GM11168 (cell line): ENCODE measurements at regions not wholly inside any gene's neighbourhood (a gene's known extent, or its start where the extent isn't known, plus 50 kb on each side); places are given as distances from the start of the nearest gene placed in this dataset.

Experiments
- in situ Hi-C: fragments of 300-500 bp; cut with MboI; formaldehyde crosslinking; loops from one replicate; pipeline ENCODE4 v1.12.0; 2022; ENCODE audit warnings: low sequenced_read_pairs; ENCODE audit not compliant: unreplicated experiment

DNA sequence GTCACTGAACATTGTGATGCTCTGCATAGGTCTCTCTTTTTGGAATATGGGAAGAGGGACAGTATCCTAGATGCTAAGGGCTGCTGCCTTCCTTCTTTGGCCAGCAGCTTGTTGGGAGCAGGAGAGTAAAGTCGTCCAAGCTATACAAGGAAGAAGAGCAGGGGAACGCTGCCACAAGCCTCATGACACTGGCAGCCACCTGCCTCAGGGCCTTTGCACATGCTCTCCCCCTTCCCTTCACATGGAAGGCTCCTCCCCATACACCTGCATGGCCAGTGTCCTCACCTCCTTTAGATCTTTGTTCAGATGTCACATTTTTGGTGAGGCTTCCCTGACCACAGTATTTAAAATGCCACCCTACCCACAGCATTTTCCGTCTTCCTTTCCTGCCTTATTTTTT, 78.1 kb upstream of the CRHR1 start:
- in situ Hi-C loops: no loop called here

DNA sequence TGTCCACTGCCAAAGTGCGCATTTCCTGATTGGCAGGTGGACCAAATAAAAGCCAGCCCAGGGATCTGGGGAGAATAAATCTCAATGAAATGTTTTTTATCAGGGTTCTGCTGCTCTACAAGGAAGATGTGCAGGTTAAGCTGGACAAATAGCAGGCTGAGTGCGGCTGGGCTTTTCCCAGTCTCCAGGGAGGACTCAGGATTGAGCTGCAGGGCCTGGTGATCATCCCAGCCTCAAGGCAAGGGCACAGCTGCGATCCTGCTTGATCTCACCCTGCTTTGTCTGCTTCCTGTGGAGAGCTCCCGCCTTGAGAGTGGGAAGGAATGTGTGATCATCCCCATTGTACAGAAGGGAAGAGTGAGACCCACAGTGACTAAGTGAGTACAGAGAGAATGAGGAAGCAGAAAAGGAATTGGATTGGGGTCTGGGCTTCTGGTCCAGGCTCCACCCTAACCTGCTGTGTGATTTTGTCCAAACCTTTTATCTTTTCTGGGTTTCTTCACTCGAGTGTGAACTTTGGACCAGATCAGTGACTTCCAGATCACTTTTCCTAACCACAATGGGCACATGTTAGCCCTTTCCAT, 75.3 kb upstream of the CRHR1 start:
- in situ Hi-C loops: no loop called here

DNA sequence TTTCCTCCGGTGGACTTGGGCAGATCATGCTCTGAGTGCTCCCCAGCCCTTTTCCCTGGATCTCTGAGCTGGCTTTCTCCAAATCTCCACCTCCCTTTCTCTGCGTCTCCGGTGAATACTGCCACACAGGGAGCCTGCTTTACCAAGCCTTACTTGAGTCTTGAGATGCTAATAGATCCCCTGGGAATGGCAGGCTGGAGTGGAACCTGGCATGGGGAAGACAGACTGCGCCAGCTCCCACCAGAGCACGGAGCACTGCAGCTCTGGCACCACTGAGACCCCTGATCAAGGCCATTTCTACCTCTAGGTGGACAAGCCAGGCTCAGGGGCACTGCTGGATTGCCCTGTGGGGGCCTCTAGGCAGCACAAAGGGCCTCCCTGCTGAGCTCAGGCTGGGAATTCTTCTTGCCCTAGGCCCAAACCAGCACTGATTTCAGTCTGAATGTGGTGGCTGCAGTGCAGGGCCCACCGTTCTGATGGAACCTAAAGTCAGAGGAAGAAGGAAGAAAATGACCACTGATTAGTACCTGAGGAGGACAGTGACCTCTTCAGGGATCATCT, 74.3 kb upstream of the CRHR1 start:
- in situ Hi-C loops: no loop called here

DNA sequence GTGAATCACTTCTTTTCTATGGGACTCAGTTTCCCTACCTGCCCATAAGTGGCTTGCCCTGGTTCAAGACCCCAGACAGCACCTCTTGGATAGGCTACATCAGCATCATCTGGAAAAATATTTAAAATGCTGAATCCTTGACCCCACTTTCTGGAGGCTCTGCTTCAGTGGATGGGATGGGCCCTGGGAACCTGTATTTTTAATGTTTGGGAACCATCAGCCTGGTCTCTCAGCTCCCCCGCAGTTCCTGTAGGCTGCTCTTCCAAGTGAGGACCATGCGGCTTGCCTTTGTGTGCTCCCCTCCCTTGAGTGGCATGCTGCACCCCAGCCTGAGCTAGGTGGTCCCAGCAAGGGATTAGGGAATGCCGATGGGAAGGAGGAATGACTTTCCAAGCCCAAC, 68.3 kb upstream of the CRHR1 start:
- in situ Hi-C loops: no loop called here

DNA sequence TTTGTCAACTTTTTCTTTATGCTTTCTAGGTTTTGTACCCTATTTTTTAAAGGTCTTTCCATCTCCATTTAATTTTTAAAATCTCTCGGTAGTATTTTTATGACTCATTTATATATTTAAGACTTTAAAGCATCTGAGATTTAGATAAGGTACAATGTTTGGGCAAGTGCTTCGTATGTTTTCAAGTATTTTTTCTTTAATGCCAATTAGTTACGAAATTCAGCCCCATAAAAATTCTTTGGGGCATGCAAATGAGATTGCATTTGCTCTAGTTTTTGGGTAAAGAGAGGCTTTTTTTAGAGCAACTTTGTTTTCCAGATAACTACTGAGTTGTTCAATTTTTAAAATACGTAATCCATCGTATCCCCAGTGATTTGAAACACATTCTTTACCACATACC, 65.3 kb upstream of the CRHR1 start:
- in situ Hi-C loops: no loop called here

DNA sequence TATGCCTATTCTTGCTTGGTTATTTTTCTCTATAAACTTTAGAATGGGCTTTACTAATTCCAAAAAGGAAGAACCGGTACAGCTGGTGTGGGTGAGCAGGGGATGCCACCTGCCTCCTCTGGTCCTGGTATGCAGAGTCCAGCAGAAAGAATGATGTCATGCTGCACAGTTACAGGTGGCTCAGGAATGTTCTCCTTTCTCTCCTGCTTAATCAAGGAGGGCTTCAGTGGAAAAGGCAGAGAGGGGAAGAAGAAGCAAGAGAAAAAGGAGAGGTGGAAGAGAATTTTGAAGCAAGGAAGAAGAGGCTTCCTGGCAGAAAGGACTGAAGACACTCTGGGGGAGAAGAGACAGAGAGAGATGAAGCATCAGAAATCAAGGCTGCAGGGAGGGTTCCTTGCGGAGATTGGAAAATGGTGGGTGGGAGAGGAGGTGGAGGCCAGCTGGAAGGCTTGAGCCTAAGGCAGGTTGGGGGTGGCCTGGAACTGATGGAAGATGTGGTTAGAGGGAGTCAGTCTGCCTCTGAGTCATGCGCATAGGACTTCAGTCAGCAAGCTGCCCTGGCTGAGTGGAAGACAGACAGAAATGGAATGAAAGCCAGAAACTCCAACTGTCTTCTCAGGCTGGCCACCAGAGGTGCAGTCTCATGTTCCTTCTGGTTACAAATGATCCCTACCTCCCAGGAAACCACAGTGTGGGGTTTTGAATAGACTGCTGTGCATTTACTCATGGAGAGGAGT, 64.6 kb upstream of the CRHR1 start:
- in situ Hi-C loops: no loop called here

DNA sequence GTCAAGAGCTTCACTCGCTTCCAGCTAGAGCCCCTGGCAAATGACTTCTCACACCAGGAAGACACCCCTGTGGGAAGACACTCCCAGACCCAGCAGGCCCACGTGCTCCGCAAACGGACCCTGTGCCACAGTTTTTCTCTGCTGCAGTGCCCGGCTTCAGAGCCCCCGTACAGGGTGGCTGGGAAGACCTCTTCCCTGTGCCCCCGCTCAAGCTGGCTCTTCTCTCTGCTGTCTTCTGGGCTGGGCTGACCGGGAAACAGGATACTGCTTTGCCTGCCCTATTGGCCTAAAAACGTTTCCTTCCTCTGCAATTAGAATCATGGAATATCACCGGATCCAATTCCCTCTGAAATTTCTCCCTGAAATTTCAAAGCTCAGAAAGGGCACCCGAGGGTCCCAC, 63.7 kb upstream of the CRHR1 start:
- in situ Hi-C loops: no loop called here

DNA sequence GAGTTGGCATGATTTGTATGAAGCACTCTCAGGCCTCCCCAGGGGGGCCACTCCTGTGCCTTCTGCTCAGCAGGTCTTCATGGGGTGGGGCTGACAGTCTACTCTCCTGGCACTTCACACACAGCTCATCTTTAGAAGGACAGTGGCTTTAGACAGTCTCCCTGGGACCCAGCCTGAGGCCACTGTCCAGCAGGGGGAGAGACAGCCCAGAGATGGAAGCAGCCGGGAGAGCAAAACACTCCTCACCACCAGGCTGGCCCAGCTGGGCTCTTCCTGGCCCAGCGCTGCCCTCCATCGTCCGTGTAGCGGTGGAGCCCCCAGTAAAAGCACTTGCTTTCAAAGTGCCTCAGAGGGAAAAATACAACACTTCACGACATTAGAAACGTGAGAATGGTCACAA, 62.0 kb upstream of the CRHR1 start:
- in situ Hi-C loops: no loop called here

DNA sequence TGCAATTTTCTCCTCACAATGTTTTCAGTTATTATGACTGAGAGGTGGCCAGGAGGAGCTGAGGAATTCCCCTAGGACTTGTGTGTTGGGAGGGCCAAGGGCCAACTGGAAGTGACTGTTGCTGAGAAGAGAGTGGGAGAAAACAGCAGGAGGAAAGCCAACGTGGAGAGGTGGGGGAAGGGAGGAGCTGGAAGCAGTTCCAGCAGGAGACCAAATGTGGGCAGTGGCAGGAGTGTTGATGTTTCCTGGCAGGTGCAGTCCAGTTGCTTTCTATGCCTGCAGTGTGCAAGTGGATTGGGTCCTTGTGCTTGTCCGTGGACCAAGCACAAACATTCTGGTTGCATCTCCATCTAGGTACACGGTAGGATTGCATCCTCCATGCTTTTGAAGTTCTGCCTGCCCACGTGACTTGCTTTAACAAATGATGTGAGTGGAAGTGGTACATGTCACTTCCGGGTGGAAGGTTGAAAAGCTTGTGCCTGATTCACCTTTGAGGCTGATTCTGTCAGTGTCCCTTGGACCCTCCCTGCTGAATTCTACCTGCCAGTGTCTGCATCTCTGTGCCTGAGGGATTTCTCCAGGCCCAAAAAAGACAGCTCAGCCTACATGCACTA, 54.7 kb upstream of the CRHR1 start:
- in situ Hi-C loops: no loop called here

DNA sequence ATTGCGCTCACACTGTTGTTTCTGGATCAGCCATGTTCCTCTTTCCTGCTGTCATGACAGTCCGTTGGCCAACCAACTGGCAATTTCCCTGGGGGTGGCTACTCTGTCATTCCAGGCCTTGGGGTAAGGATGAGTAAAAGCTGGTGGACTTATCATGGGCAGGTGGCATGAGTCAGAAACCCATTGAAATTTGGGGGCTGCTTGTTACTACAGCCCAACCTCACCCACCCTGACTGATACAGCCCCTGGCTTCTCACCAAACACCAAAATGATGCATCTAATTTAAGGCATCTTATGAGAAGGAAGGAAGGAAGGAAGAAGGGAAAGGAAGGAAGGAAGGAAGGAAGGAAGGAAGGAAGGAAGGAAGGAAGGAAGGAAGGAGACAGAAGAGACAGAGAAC, 53.9 kb upstream of the CRHR1 start:
- in situ Hi-C loops: no loop called here

DNA sequence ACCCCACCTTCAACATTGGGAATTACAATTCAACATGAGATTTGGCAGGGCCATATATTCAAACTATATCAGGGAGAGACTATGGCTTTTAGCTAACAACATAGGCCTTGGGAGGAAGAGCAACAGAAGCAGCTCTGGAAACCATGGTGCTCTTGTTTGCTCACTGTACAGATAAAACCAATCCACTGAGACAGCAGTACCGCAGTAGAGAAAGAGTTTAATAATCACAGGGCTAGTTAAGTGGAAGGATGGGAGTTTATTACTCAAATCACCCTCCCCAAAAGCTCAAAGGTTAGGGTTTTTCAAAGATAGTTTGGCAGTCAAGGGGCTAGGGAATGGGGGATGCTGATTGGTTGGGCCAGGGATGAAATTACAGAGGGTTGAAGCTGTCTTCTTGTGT, 52.7 kb upstream of the CRHR1 start:
- in situ Hi-C loops: no loop called here

DNA sequence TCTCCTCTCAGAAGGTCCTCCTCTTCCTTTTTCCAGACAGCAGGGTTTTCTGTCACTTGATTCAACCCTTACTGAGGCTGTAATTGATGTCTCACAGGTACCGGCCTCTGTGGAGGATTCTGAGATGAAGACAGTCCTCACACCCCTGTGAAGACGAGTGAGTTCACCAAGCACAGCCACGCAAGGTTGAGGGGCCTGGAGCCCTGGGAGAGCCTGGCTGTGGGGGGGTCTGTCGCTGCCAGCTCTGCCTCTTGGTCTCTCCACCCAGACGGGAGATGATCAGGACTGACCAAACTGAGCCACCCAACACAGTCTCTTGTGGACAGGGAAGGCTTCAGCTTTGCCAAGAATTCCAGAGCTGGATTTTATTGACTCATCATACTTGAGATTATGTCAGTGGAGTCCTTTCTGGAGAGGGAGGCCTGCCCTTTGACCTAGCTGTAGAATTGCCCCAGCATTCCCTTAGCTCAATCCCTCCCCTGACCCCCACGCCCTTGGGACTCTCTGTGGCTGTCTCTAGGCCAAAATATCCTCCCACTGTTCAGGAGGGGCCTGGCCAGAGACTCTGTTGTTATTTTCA, 51.1 kb upstream of the CRHR1 start:
- in situ Hi-C loops: no loop called here

DNA sequence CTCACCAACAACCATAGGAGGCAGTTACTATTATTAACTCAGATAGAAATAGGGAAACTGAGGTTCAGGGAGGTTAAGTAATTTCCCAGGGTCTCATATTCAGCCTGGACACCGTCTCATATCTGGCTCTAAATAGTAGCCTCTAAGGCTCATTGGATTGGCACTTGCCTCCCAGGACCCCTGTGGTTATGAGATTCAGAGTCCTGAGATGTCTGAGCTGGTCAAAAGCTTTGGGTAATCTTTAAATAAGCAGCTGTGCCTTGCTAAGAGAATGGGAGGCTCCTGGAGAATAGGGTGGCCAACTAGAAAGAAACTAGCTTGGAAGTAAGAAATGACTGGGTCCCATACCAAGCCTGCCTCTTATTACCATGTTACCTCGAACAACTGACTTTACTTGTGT, 50.3 kb upstream of the CRHR1 start:
- in situ Hi-C loops: no loop called here
